GM12873 (cell line): ENCODE measurements at regions not wholly inside any gene's neighbourhood (a gene's known extent, or its start where the extent isn't known, plus 50 kb on each side); places are given as distances from the start of the nearest gene placed in this dataset.

Source experiments
- TF ChIP-seq, protein P1 (sequence below): IDR thresholded peaks from 2 replicates; pipeline ENCODE4 v1.5.1; 2012; ENCODE audit warnings: low read depth, mild to moderate bottlenecking, moderate library complexity, low read length, control low read depth; ENCODE audit not compliant: insufficient read depth; ENCODE audit errors: missing control alignments

DNA sequence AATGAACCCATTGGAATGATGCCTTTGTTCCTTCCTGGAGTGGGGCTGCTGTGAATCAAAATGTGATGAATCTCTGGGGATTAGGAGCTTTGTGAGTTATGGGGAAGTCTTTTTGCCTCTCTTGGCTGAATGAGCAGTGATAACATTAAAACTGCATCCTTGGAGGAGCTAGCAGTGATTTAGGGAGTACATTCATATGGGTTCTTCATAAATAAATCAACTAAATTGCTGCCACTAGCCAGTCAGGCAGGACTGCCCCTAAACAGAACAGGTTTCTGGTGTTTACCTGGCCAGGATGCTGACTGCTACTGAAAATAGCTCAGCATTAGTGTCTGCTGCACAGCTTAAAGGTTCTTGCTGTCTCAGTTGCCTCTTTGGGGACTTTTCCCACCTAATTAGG is 244.5 kb upstream of the MEX3C start:
- TF ChIP-seq, protein P1, sequence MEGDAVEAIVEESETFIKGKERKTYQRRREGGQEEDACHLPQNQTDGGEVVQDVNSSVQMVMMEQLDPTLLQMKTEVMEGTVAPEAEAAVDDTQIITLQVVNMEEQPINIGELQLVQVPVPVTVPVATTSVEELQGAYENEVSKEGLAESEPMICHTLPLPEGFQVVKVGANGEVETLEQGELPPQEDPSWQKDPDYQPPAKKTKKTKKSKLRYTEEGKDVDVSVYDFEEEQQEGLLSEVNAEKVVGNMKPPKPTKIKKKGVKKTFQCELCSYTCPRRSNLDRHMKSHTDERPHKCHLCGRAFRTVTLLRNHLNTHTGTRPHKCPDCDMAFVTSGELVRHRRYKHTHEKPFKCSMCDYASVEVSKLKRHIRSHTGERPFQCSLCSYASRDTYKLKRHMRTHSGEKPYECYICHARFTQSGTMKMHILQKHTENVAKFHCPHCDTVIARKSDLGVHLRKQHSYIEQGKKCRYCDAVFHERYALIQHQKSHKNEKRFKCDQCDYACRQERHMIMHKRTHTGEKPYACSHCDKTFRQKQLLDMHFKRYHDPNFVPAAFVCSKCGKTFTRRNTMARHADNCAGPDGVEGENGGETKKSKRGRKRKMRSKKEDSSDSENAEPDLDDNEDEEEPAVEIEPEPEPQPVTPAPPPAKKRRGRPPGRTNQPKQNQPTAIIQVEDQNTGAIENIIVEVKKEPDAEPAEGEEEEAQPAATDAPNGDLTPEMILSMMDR: no peak

DNA sequence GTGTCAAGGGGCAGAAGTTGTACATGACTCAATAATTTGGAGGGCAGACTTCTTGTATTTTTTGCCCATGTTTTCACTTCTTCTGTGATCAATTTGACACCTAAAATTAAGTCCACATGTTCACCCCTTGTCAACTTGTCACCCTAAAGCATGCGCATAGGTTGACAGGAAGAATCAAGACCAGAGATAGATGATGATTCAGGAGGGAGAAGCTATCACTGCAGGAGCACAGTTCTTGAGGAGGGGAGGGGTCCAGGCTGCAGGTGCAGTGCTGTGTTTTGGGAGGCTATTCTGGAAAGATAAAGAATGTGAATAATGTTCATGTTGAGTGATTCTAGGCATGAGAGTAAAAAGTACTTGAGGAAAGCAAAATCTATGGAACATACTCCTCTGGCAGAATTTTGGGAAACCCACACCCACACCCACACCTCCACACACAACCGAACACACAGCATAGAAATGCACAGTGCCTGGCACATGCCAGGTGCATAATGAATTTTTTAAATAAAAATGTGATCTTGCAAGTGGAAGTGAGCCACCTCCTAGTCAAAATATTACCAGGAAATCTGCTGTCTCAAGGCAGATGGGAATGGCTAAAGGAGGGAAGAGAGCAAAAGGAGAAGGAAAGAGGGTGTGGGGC is 249.2 kb upstream of the MEX3C start:
- TF ChIP-seq, protein P1: no peak

DNA sequence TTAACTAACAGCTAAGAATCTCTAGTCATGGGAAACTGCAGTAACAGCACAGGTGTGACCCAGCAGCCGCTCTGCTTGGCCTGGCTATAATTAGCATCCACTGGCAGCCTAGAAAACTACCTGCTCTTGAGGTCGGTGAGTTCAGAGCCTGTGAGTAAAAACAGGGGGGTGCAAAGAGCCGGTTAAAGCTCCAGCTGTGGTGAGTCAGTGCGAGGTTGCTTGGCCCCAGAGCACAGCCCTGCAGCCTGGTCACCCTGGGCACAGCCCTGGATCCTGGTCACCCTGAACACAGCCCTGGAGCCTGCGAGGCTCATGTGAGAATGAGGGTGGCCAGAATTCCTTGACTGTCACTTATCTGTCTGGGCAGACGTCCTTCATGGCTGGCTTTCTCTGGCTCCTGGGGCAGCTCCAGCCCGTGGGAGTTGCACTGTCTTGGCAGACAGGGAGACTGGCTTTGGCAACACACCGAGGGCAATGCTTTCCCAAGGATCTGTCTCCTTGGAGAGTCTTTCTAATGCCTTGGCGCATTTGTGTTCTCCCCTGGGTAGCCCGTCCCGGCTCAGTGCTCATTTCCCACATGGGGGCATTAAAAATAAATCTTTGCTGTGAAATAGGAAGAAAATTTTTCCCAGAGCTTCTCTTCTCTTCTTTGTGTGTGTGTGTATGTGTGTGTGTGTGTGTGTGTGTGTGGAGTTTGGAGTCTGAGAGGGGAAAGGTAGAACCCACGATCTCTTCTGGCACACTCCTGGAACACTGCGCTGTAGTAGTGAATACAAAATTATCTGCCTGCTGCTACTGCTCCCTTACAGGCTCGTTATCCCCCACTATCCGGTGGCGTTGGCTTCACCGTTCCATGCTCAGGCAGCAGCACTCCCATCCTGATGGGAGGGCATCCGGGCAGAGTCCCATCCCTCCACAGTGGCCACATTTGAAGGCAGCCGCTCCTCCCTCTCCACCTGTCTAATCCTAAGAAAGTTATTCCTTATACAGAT is 250.2 kb upstream of the MEX3C start:
- TF ChIP-seq, protein P1: no peak

DNA sequence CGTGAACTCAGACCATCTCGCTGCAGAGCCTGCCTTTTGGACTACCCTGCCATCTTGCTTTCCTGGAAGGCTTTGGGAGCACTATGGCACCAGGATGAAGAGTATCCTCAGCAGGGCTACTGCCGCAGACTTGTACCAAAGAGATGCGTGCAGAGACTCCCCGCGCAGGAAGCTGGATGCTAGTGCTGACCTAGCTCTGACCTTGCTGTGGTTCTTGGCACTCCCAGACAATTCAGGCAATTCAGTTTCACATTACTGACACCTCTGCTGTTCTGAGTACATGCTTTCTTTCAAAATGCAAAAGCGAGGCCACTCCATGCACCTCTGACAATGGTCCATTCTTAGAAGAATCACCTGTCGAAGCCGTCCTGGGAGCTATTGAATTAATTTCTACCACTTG is 251.5 kb upstream of the MEX3C start:
- TF ChIP-seq, protein P1: no peak

DNA sequence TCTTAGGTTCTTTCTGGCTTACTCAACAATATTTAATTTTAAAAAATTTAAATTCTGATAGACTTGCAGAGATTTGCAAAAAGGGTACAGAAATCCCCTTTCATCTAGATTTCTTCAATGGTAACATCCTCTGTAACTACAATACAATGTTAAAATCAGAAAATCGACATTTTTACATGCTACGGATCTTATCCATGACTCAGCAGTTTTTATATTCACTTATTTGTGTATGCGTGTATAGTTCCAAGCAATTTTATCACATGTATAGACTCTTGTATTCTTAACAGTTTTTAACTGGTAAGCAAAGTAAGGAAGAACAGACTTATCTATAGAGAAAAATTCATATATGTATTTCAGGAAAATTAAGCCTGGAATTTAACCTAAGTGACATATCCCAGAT is 256.1 kb upstream of the MEX3C start:
- TF ChIP-seq, protein P1: no peak

DNA sequence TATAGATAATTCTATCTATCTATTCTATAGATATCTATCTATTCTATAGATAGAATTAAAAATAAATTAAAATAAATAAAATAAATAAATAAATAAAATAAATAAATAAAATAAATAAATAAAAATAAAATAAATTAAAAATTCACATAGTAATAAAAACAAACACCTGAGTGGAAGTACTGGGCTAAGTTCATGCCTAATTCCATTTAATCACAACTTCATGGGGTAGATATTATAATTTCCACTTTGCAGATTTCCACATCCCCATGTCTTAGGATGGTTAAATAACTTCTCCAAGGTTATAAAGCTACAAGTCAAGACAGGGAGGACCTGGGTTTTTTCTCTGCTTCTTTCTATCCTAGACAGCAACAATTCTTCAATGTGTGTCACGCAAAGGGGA is 261.4 kb upstream of the MEX3C start:
- TF ChIP-seq, protein P1: no peak

- TF ChIP-seq, protein P1: no peak
Measured at GRCh38 chr18:51461956-51462355, 264.5 kb upstream of the MEX3C start.
